A673 (cell line): ENCODE measurements at regions not wholly inside any gene's neighbourhood (a gene's known extent, or its start where the extent isn't known, plus 50 kb on each side); places are given as distances from the start of the nearest gene placed in this dataset.

Experiments used
- EZH2 ChIP-seq: fragments of 200-600 bp; sonication (generic); IDR thresholded peaks from 2 replicates; pipeline ENCODE4 v1.6.1; 2017; ENCODE audit warnings: borderline replicate concordance, low read depth, mild to moderate bottlenecking, mixed read lengths, antibody characterized with exemption, low read length; ENCODE audit not compliant: poor library complexity, severe bottlenecking
- TF ChIP-seq, protein P1 (sequence below): fragments of 300-800, 200-600 bp; sonication (generic); conservative IDR thresholded peaks from 2 replicates; pipeline ENCODE4 v1.5.1; 2017; ENCODE audit warnings: low read depth, mild to moderate bottlenecking, antibody characterized with exemption, low read length, moderate library complexity, mixed read lengths

DNA sequence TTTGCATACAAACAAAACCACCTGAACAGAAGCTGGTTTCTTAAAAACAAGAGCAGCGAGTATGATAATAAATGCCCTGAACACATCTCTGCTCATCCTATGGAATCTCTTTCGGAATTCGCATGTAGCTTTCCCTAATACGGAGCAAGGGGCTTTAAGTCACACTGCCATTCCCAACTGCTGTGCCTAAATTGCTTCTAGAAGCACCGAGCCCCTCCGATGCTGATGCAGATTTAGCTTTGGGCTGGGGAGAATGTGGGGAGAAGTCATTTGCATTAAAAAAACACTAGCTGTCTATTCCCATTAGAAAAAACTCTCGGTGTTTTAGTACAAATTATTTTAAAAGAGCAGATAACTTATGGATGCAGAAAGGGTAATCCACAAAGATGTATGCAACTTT, 76.9 kb downstream of the CD83 start:
- TF ChIP-seq EZH2: no peak
- TF ChIP-seq, protein P1, sequence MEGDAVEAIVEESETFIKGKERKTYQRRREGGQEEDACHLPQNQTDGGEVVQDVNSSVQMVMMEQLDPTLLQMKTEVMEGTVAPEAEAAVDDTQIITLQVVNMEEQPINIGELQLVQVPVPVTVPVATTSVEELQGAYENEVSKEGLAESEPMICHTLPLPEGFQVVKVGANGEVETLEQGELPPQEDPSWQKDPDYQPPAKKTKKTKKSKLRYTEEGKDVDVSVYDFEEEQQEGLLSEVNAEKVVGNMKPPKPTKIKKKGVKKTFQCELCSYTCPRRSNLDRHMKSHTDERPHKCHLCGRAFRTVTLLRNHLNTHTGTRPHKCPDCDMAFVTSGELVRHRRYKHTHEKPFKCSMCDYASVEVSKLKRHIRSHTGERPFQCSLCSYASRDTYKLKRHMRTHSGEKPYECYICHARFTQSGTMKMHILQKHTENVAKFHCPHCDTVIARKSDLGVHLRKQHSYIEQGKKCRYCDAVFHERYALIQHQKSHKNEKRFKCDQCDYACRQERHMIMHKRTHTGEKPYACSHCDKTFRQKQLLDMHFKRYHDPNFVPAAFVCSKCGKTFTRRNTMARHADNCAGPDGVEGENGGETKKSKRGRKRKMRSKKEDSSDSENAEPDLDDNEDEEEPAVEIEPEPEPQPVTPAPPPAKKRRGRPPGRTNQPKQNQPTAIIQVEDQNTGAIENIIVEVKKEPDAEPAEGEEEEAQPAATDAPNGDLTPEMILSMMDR: no peak
